ENCODE measurements at regions not wholly inside any gene's neighbourhood (a gene's known extent, or its start where the extent isn't known, plus 50 kb on each side); places are given as distances from the start of the nearest gene placed in this dataset.

GRCh38 chr13:99813336-99814095, 158.1 kb downstream of the ZIC5 start:
- H3K27ac ChIP-seq: no peak overlapping the region
- no peaks in the 10 kb centered on the region for H3K9me3 ChIP-seq
- no peak overlapping the region for H3K4me3 ChIP-seq (ENCODE audit: low read depth in 1 of 2, low read length in 1 of 2)
- H3K4me1 ChIP-seq (ENCODE audit: control insufficient read depth in 1 of 2, insufficient read depth in 1 of 2, low read depth in 1 of 2, low read length in 1 of 2): no peaks in the 10 kb centered on the region
- TF ChIP-seq CTCF (IDR thresholded peaks at IDR 0.05): no peak
- no peaks in the 10 kb centered on the region for H3K36me3 ChIP-seq
- H3K27me3 ChIP-seq: no peaks in the 10 kb centered on the region

- Histone ChIP-seq H3K27ac (no peak overlapping the region), H3K27me3 (no peaks in the 10 kb centered on the region), H3K9me3 (no peaks in the 10 kb centered on the region), H3K4me3 (ENCODE audit: low read depth in 1 of 2, low read length in 1 of 2) (no peak overlapping the region), H3K36me3 (no peaks in the 10 kb centered on the region), H3K4me1 (ENCODE audit: control insufficient read depth in 1 of 2, insufficient read depth in 1 of 2, low read depth in 1 of 2, low read length in 1 of 2) (no peaks in the 10 kb centered on the region)
- TF ChIP-seq CTCF (IDR thresholded peaks at IDR 0.05): no peak
Measured at GRCh38 chr13:99812625-99813024, 158.9 kb downstream of the ZIC5 start.

- Histone ChIP-seq H3K27me3 (no peaks in the 10 kb centered on the region), H3K36me3 (no peaks in the 10 kb centered on the region), H3K4me3 (ENCODE audit: low read depth in 1 of 2, low read length in 1 of 2) (no peak overlapping the region), H3K9me3 (no peaks in the 10 kb centered on the region), H3K4me1 (ENCODE audit: control insufficient read depth in 1 of 2, insufficient read depth in 1 of 2, low read depth in 1 of 2, low read length in 1 of 2) (no peaks in the 10 kb centered on the region), H3K27ac (no peak overlapping the region)
- no peak for TF ChIP-seq CTCF (IDR thresholded peaks at IDR 0.05)
Measured at GRCh38 chr13:99811067-99811700, 160.4 kb downstream of the ZIC5 start.

- no peak for TF ChIP-seq CTCF (IDR thresholded peaks at IDR 0.05)
- H3K4me1 ChIP-seq (ENCODE audit: control insufficient read depth in 1 of 2, insufficient read depth in 1 of 2, low read depth in 1 of 2, low read length in 1 of 2): no peaks in the 10 kb centered on the region
- no peaks in the 10 kb centered on the region for H3K9me3 ChIP-seq
- H3K27me3 ChIP-seq: no peaks in the 10 kb centered on the region
- no peaks in the 10 kb centered on the region for H3K36me3 ChIP-seq
- H3K27ac ChIP-seq: no peak overlapping the region
- H3K4me3 ChIP-seq (ENCODE audit: low read depth in 1 of 2, low read length in 1 of 2): no peak overlapping the region
Measured at GRCh38 chr13:99809926-99810325, 161.6 kb downstream of the ZIC5 start.

- H3K27me3 ChIP-seq: no peaks in the 10 kb centered on the region
- TF ChIP-seq CTCF (IDR thresholded peaks at IDR 0.05): no peak
- no peaks in the 10 kb centered on the region for H3K36me3 ChIP-seq
- no peak overlapping the region for H3K27ac ChIP-seq
- no peaks in the 10 kb centered on the region for H3K4me1 ChIP-seq (ENCODE audit: control insufficient read depth in 1 of 2, insufficient read depth in 1 of 2, low read depth in 1 of 2, low read length in 1 of 2)
- H3K9me3 ChIP-seq: no peaks in the 10 kb centered on the region
- no peak overlapping the region for H3K4me3 ChIP-seq (ENCODE audit: low read depth in 1 of 2, low read length in 1 of 2)
Measured at GRCh38 chr13:99809496-99809895, 162.1 kb downstream of the ZIC5 start.

Data from neutrophil (primary cell).